GM19351 (cell line): ENCODE measurements at regions not wholly inside any gene's neighbourhood (a gene's known extent, or its start where the extent isn't known, plus 50 kb on each side); places are given as distances from the start of the nearest gene placed in this dataset.
"Not testable (repeated sequence)": the region's sequence is repeated elsewhere in the genome, so short reads cannot be mapped to it uniquely, and the experiment has no call there.

ENCODE experiments used
- ATAC-seq: cut with Tn5 transposase; IDR thresholded peaks from one replicate; pipeline ENCODE4 v1.9.1; 2021; ENCODE audit warnings: mild to moderate bottlenecking, moderate library complexity; ENCODE audit not compliant: unreplicated experiment

- ATAC-seq: no peak
These were observed 79.6 kb downstream of the INSIG1 start for GRCh38 chr7:155377071-155377837.

- no peak for ATAC-seq
These were observed 79.9 kb upstream of the EN2 start for GRCh38 chr7:155377838-155378579.

GRCh38 chr7:155378580-155378934 lies 79.4 kb upstream of the EN2 start:
- no peak for ATAC-seq

- no peak for ATAC-seq
These were observed 78.7 kb upstream of the EN2 start for GRCh38 chr7:155378959-155379871.

- ATAC-seq: peak; percentile 93
These were observed 77.6 kb upstream of the EN2 start for GRCh38 chr7:155380221-155380861.

- ATAC-seq: no peak
These were observed 76.7 kb upstream of the EN2 start for GRCh38 chr7:155380976-155381851.

- ATAC-seq: no peak
These were observed 75.8 kb upstream of the EN2 start for GRCh38 chr7:155381852-155382801.

- ATAC-seq: no peak
These were observed 75.1 kb upstream of the EN2 start for GRCh38 chr7:155382802-155383171.

- no peak for ATAC-seq
These were observed 74.0 kb upstream of the EN2 start for GRCh38 chr7:155383756-155384491.

- ATAC-seq: no peak
These were observed 73.2 kb upstream of the EN2 start for GRCh38 chr7:155384751-155385150.

GRCh38 chr7:155385182-155385581 lies 72.7 kb upstream of the EN2 start:
- ATAC-seq: not testable (repeated sequence)

- ATAC-seq: no peak
These were observed 71.3 kb upstream of the EN2 start for GRCh38 chr7:155386608-155387007.

GRCh38 chr7:155387066-155387620 lies 70.8 kb upstream of the EN2 start:
- ATAC-seq: no peak

- no peak for ATAC-seq
These were observed 69.4 kb upstream of the EN2 start for GRCh38 chr7:155388561-155388960.

- ATAC-seq: no peak
These were observed 66.5 kb upstream of the EN2 start for GRCh38 chr7:155391414-155391813.

- no peak for ATAC-seq
These were observed 65.0 kb upstream of the EN2 start for GRCh38 chr7:155392726-155393570.

GRCh38 chr7:155394413-155394812 lies 63.5 kb upstream of the EN2 start:
- no peak for ATAC-seq
